Kidney tubule cell (primary cell): ENCODE measurements at regions not wholly inside any gene's neighbourhood (a gene's known extent, or its start where the extent isn't known, plus 50 kb on each side); places are given as distances from the start of the nearest gene placed in this dataset.
"Not testable (repeated sequence)": the region's sequence is repeated elsewhere in the genome, so short reads cannot be mapped to it uniquely, and the experiment has no call there.

Experiments
- DNase-seq: peaks from one replicate; pipeline ENCODE4 v3.0.0-alpha.2; 2018; ENCODE audit warnings: low spot score

DNA sequence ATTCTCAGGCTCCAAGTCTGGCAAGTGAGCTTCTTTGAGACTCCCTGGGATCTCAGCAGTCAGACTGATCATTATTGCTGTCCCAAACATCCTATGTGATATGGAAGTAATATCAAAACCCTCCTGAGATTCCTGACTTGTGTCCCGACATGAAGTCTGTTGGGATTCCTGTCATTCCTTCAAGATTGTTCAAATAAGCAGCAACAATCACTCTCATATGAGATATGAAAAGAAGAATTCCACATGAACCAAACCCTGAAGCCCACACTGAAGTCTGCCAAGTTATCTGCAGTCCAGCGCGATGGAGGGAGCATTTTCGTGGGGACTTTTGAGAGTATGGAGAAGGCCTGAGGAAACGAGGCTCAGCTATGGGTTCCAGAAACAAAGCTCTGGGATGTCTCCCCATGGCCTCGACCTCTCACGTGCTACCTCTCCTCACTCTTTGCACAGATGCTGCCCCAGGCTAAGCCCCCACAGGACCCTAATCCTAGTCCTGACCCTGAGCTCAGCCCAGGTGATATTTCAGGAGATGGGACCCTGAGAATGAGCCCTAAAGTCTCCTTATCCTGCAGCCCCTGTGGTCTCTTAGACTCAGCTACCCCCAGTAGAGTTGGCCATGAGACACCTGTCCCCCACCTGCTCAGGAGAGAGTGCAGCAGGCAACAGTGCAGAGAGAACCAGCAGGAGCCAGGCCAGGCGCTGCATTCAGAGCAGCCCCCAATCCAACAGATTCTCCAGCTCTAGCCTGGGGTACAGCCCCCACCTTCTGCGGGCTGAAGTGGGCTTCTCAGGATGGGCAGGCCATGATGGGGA is 100.2 kb downstream of the GGTLC2 start:
- DNase-seq, result no peak

DNA sequence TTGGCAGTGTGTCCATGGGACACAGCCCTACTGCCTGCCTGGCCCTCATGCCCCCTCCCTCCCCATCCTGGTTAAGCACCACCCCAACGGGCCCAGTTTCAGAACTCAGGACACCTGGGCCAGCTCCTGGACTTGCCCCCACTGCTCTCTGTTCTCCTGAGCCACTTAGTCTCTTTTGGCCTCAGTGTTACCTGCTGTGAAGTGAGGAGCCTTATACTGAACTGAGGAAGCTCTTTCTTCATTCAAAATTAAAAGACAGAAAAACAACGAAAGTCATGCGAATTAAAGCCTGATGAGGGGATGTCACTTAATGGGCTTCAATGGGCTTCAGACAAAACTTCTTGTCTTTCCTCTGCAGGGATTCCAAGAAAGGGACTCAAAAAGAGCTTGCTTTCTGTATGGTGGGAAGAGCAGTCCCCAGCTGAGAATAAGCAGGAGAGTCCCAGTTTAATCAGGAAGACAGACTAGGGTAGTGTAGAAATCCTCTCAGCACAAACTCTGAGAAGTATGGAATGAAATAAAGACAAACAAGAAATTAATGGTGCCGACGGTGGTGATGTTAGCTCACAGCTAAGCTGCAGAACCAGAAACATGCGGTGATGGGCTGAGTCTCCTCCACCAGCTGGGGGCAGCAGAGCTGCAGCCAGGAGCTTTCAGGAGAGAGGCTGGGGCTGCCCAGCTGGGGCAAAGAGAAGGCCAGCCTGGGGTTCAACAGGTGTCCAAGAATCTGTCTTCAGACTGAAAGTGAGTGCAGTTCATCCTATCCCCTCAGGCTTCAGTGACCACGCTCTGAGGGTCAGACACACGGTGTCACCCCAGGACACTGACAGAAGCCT is 101.0 kb downstream of the GGTLC2 start:
- DNase-seq, result peak; percentile 58

DNA sequence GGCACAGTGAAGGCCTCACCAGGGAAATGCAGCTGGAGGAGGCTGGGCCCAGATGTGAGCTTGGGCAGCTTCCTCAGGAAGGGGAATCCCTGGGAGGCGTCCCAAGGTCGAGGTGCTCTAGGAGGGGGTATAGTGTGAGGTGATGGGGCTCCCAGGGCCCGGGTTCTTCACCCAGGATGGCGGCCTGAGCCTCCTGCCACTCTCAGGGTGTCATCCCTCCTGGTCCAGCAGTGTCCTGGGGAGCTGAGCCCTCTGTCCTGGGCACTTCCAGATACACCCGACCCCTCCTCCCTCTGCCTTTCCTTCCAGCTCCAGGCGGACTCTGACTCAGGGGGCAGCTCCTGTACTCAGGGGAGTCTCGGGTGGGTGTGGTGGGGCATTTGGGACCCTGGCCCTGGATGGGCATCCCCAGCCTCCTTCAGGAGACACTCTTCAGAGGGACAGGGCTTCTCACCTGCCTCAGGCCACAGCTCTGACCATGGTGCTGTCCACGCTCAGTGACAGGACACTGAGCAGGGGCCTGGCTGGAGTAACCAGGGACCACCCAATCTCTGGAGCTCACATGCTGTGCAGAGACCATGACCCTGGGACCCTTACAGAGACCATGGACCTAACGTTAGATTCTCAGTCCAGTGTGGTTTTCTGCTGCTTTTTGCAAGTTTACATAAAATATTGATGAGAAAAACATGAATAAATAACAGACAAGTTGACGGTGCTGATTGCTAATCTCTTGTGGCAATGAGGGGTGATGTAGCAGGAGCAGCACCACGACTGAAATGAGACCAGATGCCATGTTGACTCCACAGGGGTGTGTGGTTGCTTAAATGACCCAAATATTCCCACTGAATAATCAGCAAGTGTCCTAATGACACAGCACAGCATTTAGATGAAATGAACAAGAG is 101.9 kb downstream of the GGTLC2 start:
- no peak for DNase-seq

DNA sequence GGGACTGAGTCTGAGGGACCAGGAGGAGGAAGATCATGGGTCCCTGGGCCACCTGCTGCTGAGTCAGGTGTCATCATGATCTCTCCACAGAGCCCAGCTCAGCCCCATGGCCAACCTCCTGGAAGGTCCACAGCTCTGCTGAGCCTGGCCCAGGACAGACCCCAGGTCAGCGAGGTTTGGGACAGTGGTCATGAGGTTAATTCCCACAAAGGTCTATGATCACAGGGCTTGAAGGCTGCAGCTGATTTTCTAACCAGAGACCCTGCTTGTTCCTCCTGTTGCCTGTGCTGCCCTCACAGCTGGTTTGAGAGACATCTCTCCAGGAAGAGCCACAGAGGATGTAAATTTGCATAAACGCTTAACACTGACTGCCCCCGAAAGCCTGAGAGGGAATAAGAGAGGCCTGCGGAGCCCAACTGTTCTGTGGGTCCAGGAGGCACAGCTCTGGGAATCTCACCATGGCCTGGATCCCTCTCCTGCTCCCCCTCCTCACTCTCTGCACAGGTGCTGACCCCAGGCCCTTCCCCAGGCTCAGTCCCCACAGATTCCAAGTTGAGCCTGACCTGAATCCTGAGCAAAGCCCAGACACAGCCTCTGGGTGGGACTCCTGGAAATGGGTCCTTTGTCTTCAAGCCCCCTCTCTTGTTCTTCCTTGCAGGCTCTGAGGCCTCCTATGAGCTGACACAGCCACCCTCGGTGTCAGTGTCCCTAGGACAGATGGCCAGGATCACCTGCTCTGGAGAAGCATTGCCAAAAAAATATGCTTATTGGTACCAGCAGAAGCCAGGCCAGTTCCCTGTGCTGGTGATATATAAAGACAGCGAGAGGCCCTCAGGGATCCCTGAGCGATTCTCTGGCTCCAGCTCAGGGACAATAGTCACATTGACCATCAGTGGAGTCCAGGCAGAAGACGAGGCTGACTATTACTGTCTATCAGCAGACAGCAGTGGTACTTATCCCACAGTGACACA is 102.8 kb downstream of the GGTLC2 start:
- DNase-seq, result no peak

DNA sequence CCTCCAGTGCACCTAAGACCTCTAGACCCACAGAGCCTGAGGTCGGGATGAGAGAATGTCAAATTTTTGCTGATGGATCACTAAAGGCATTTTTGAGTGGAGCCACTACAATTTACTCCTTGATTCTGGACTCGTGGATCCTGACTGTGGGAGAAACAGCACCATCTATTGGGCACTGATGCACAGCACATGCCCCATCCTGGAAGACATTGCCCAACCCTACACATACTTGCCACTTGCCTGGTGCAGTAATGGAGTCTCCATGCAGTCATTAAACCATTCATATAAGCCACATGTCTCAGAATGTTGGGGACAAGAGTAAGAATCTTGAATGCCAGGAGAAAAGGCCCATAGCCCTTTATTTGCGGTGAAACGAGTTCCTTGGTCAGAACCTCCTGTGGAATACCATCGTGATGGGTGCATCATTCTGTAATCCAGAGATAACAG is 103.9 kb downstream of the GGTLC2 start:
- peak; percentile 49 for DNase-seq

DNA sequence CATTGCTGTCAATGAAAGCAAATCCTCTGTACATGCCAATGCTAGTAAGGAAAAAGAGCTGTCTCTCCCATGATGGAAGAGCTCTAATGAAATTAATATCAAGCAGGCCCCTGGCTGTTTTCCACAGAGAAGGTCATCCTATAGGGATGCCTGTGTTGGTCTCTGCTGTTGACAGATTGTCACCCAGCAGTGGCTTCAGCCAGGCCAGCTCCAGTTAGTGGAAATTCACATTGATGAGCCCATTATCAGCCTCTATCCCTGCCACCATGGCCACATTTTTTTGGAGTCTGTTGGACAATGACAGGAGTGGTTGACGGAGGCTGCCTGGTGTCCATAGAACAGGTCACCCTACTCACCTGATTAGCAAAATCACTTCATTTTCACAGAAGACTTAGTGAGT is 104.3 kb downstream of the GGTLC2 start:
- DNase-seq, result no peak

DNA sequence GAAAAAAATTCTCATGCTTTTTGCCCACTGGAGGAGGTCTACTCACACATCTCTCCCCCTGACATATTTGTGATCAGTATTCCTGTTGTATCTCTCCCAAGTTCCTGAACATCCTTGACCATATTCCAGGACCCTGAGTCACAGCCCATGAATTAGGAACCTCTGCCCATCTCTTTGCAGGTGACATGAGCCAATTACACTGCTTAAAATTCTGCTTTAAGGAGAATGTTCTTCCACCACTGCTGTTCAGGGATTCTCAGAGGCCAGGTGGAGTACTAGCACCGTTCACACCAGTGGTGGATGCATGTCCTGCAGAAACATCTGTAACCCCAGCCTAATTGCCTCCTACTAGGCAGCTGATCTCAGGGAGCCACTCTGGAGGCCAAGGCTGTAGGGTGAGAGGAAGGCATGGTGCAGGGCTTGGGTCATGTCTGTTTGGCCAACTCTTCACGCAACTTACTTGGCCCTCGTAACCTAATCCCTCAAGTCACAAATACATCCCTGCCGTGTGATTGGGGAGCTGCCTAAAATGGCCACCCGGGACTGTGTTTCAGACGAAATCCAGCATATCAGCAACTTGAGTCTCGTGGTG is 104.8 kb downstream of the GGTLC2 start:
- no peak for DNase-seq

DNA sequence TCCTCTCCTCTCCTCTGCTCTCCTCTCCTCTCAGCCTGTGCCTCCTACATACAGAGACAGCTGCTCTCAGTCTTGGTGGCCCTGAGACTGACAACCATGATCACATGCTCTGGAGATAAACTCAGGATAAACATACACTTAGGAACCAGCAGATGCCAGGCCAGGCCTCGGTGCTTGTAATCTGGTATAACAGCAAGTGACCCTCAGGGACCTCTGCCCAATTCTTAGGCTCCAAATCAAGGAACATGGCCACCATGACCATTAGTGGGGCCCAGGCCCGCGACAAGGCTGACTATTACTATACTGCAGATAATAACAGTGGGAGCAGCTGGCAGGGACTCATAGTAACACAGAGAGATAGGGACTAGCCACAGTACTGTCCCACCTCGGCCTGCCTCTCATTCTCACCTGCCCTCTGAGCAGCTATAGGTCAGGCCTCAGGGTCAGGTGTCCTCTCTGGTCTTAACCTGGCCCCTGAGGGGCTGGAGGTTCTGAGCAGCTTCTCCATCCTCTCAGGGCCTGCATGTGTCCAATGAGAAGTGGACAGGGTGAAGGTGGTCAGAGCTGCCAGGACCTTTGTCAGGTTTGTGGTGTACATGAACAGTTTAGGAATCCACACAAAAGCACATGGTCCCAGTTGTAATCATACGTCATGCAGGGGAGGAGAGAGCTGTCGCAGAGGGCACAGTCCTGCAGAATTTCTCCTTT is 106.1 kb downstream of the GGTLC2 start:
- no peak for DNase-seq

DNA sequence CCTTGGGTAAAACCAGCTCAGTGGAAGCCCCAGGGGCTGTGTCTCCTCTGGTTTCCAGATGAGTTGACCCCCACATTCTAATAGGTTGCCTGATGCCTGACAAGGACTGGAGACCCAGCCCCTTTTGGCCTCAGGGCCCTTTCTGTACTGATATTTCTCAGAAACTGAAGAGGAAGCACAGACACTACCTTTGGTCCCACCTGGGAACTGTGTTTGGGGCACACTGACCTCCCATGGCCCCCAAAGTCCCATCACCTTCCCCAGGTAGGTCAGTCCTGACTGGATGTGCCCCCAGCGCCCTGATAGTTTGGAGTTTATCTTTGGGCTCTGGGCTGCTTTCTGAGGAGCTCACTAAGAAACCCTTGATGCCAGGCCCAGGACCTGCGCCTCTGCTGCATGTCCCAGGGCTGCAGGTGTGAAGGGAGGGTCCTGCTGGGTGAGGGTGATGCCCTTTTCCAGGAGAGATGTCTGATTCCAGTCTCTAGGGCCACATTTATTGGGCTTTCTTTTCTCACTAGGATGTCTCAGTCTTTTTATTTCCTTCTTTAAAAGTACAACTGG is 106.7 kb downstream of the GGTLC2 start:
- no peak for DNase-seq

DNA sequence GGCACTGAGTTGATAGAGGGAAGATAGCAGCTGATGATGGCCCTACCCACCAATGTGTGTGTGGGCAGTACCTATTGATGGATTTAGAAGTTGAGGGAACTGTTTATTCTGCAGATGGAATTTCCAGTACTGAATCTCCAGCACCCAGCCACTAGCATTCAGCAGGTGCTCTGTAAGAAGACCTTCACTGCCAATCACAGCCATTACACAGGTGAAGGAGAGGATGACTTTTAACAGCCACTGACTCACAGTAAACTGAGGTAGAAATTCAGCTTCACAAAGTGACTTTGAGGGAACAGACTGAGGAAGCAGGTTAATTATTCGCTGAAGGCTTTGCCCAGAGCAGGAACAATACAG is 107.8 kb downstream of the GGTLC2 start:
- DNase-seq, result no peak

DNA sequence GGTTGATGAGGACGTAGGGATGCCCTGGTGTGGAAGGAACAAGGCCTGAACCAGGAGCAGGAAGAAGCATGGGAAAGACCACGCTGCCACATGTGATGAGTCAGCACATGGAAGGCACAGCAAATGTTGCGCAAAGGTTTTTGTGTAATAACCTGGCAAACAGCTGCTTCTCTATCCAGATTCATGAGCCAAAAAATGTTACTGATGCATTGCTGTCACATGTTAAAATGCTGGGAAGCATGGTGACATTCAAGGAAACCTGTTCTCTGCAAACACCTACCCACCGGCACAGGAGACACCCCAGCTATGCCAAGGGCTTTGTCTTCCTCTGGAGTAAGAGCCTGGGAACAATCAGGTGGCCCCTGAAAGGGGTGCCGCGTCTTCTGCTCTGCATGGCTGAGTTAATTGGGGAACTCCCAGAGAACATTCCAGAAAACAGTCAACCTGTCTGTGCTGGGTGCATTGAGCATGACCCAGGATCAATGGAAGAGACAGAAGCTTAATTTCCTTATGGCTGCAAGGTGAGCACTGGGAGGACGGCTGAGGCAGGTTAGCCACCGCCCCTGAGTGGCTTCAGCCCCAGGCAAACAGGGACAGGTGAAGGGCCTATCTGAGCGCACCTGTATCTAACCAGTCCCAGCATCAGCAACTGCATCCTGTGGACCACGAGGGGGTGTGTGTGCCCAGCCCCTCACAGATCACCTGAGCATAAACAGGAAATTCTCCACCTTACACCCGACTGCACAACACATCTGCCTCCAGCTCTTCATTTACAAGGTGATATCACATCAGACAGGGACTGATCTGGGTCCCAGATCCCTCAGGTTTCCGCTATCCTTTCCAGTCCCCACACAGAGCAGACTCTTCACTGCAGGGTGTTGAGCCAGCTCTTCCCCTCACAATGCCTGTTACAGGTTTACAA is 108.4 kb downstream of the GGTLC2 start:
- DNase-seq, result peak; percentile 69

DNA sequence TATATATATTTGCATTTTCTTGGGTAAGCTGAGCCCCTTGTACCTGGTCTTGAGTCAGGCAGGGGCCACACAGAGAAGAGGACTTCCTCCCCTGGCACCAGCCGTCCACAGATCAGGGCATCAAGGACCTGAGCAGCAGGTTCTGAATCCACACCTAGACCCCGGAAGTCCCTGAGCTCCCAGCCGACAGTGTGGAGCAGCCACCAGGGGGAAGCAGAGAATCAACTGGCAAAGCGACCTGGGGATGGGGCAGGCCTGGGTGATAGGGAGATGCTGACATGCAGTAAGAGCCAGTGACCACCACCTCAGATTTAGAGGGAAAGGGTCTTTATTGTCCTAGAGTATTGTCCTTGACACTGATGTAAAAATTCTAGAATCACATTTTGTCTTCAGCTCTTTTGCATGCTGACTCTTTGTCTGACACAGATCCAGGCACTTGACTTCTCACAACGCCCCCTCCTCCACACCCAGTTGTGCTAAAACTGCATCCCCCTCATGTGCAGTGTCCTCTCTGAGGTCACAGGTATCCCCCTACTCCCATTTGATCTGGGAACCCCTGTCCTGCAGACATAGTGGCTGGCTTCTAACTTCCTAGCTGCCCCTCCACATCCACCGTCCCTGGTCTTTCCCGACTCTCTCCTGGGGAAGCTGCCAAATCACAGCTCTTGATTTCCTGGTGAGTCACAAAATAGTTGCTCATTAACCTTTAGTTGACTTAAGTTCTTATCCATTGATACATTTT is 109.3 kb downstream of the GGTLC2 start:
- peak; percentile 71 for DNase-seq

DNA sequence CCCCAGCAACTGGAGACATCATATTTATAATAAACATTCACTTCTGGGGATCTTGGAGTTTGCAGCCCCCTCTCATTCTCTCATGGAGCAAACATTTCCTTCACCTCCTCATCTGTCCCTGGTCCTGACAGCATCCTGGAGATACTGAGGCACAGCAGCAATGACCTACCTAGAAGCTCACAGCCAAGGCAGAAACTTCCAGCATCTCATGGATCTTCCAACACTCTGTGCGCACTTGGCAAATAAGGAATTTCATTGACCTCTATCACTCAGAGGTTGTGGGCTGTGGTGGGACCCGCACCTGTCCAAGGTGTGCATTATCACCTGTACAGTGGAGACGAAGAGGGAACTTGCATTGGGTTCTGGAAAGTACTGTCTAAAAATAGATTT is 109.8 kb downstream of the GGTLC2 start:
- no peak for DNase-seq

DNA sequence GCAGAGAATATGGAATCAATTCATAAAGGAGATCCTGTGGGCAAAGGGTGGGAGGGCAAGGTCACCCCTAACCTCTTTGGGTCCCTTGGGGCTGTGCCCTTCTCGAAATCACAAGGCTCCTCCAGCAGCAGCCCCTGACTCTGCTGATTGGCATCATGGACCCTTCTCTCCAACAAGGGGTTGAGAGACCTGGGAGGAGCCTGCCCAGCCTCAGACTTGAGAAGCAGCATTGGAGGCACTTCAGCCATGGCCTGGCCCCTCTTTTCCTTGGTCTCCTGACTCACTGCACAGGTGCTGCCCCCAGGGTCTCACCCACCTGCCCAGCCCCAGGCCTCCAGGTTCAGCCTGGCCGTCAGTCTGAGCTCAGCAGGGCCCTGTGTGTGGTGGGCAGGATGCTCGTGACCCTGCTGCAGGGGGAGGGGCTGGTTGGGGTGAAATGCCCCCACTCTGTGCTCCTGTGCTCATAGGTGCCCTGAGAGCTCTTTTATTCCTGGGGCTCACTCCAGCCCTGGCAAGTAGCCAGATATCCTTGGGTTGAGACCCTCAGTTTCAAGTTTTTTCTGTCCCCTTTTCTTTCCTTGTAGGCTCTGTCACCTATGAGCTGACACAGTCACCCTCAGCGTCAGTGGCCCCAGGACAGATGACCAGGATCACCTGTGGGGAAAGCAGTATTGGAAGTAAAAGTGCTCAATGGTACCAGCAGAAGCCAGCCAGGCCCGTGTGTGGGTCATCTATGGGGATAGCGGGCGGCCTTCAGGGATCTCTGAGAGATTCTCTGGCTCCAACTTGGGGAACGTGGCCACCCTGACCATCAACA is 110.8 kb downstream of the GGTLC2 start:
- no peak for DNase-seq

DNA sequence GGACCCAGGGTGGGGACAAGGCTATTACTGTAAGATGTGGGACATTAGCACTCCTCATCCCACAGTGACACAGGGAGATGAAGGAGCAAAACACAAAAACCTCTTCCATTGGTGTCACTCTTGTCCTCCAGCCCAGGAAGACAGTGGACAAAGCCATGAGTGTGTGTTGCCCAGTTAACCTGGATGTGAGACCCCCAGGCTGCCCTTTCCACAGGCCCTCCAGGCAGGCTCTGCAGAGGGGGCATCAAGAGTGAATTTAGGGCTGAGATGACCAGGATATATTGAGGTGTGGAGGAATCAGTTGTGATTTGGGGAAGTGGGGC is 111.3 kb downstream of the GGTLC2 start:
- DNase-seq, result no peak

DNA sequence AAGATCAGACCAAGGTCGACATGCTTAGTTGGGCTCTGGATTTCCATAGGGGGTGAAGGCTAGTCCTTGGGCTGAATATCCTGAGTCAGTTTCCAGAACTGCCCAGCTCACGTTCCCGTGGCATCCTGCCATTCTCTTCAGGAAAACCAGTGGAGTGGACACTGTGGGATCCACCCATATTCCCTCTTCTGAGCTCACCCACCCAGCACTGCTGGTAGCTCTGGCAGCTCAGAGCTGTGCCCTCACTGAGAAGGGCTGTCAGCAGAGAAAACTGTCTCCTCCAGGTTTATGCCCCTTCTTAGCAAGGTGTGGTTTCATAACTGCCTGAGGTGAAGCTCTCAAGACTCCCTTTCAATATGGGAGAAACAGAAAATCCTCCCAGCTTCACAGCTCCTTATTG is 111.7 kb downstream of the GGTLC2 start:
- DNase-seq, result no peak

DNA sequence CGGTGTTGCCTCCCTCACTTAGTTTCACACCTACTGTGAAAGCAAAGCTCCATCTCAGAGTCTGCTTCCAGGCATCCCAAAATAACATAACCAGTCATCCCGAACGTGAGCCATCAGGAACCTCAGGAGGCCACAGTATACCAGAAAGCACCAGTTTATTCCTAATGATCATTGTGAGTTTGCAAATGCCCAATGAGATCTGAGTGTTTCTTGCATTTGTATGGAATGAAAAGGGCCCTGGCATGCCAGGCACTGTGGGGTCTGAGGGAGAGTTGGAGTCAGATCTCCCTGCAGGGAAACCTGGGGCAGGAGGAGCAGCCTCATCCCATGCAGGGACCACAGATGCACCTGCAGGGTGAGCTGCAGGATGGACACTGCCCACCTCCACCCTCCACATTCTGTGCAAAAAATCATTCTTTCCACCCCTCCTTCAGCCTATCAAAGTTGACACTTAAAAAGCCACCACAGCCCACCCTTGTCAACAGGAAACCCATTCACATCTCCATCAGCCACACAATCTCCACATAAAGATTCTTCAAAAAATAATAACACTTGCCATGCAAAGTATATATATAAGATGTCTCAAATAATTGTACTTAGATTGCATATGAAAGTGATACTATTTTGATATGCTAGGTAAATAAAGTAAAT is 112.3 kb downstream of the GGTLC2 start:
- not testable (repeated sequence) for DNase-seq
